ENCODE measurements at regions not wholly inside any gene's neighbourhood (a gene's known extent, or its start where the extent isn't known, plus 50 kb on each side); places are given as distances from the start of the nearest gene placed in this dataset.
"Not testable (repeated sequence)": the region's sequence is repeated elsewhere in the genome, so short reads cannot be mapped to it uniquely, and the experiment has no call there.

- H3K27me3 Mint-ChIP-seq (ENCODE audit: unreplicated experiment) = no peaks in the 10 kb centered on the region
Observed at GRCh38 chr6:67127041-67127440, 1420.0 kb upstream of the EYS start.

GRCh38 chr6:67121115-67121514 lies 1414.1 kb upstream of the EYS start:
- no peak for DNase-seq
- intact Hi-C loops (cut with micrococcal nuclease; ENCODE audit: unreplicated experiment) = no loop called here
- Mint-ChIP-seq H3K27me3 (ENCODE audit: unreplicated experiment) (no peaks in the 10 kb centered on the region), H3K36me3 (ENCODE audit: insufficient read depth, unreplicated experiment) (no peaks in the 10 kb centered on the region), H3K27ac (ENCODE audit: unreplicated experiment) (no peak overlapping the region), H3K4me1 (ENCODE audit: low read depth, unreplicated experiment) (no peaks in the 10 kb centered on the region), H3K4me3 (ENCODE audit: low read depth, unreplicated experiment) (no peak overlapping the region), H3K9me3 (ENCODE audit: low read depth, unreplicated experiment) (peaks cover 11% of the 10 kb centered on the region)
- no TSS peak for BruUV-seq (replicated peaks)
- CTCF ChIA-PET = no interaction called here
- TF ChIP-seq CTCF (IDR thresholded peaks at IDR 0.05; ENCODE audit: unreplicated experiment) = no peak

More at GRCh38 chr6:67127041-67127440, 1420.0 kb upstream of the EYS start:
- intact Hi-C loops (cut with micrococcal nuclease; ENCODE audit: unreplicated experiment) = no loop called here
- no peak for DNase-seq
- H3K27ac Mint-ChIP-seq (ENCODE audit: unreplicated experiment) = no peak overlapping the region
- CTCF ChIA-PET = no interaction called here
- no peak for TF ChIP-seq CTCF (IDR thresholded peaks at IDR 0.05; ENCODE audit: unreplicated experiment)
- H3K4me1 Mint-ChIP-seq (ENCODE audit: low read depth, unreplicated experiment) = no peaks in the 10 kb centered on the region
- no peaks in the 10 kb centered on the region for H3K36me3 Mint-ChIP-seq (ENCODE audit: insufficient read depth, unreplicated experiment)
- H3K4me3 Mint-ChIP-seq (ENCODE audit: low read depth, unreplicated experiment) = no peak overlapping the region
- BruUV-seq (replicated peaks) = no TSS peak
- H3K9me3 Mint-ChIP-seq (ENCODE audit: low read depth, unreplicated experiment) = peaks cover 5% of the 10 kb centered on the region

GRCh38 chr6:67112120-67112519 lies 1405.1 kb upstream of the EYS start:
- no peak for TF ChIP-seq CTCF (IDR thresholded peaks at IDR 0.05; ENCODE audit: unreplicated experiment)
- no peak overlapping the region for H3K27ac Mint-ChIP-seq (ENCODE audit: unreplicated experiment)
- CTCF ChIA-PET = no interaction called here
- peaks cover 5% of the 10 kb centered on the region for H3K9me3 Mint-ChIP-seq (ENCODE audit: low read depth, unreplicated experiment)
- intact Hi-C loops (cut with micrococcal nuclease; ENCODE audit: unreplicated experiment) = no loop called here
- no peak for DNase-seq
- no peaks in the 10 kb centered on the region for H3K36me3 Mint-ChIP-seq (ENCODE audit: insufficient read depth, unreplicated experiment)
- BruUV-seq (replicated peaks) = no TSS peak
- H3K27me3 Mint-ChIP-seq (ENCODE audit: unreplicated experiment) = no peaks in the 10 kb centered on the region
- H3K4me1 Mint-ChIP-seq (ENCODE audit: low read depth, unreplicated experiment) = no peaks in the 10 kb centered on the region
- no peak overlapping the region for H3K4me3 Mint-ChIP-seq (ENCODE audit: low read depth, unreplicated experiment)

GRCh38 chr6:67102743-67103142 lies 1395.7 kb upstream of the EYS start:
- CTCF ChIA-PET = no interaction called here
- no peak for DNase-seq
- BruUV-seq (replicated peaks) = no TSS peak
- Mint-ChIP-seq H3K4me1 (ENCODE audit: low read depth, unreplicated experiment) (no peaks in the 10 kb centered on the region), H3K36me3 (ENCODE audit: insufficient read depth, unreplicated experiment) (no peaks in the 10 kb centered on the region), H3K9me3 (ENCODE audit: low read depth, unreplicated experiment) (peaks cover 11% of the 10 kb centered on the region), H3K27ac (ENCODE audit: unreplicated experiment) (no peak overlapping the region), H3K27me3 (ENCODE audit: unreplicated experiment) (no peaks in the 10 kb centered on the region), H3K4me3 (ENCODE audit: low read depth, unreplicated experiment) (no peak overlapping the region)
- intact Hi-C loops (cut with micrococcal nuclease; ENCODE audit: unreplicated experiment) = no loop called here
- TF ChIP-seq CTCF (IDR thresholded peaks at IDR 0.05; ENCODE audit: unreplicated experiment) = no peak

- H3K9me3 Mint-ChIP-seq (ENCODE audit: low read depth, unreplicated experiment) = peaks cover 15% of the 10 kb centered on the region
- H3K4me3 Mint-ChIP-seq (ENCODE audit: low read depth, unreplicated experiment); H3K27ac Mint-ChIP-seq (ENCODE audit: unreplicated experiment); H3K27me3 Mint-ChIP-seq (ENCODE audit: unreplicated experiment); H3K36me3 Mint-ChIP-seq (ENCODE audit: insufficient read depth, unreplicated experiment); H3K4me1 Mint-ChIP-seq (ENCODE audit: low read depth, unreplicated experiment); intact Hi-C loops (cut with micrococcal nuclease; ENCODE audit: unreplicated experiment); BruUV-seq (replicated peaks); DNase-seq; CTCF ChIA-PET: not testable (repeated sequence)
Observed at GRCh38 chr6:67095618-67096226, 1388.7 kb upstream of the EYS start.

Data from Calu3 (cell line).